PC-3 (cell line): ENCODE measurements at regions not wholly inside any gene's neighbourhood (a gene's known extent, or its start where the extent isn't known, plus 50 kb on each side); places are given as distances from the start of the nearest gene placed in this dataset.

Experiments used
- ATAC-seq: fragments of 200-7000 bp; cut with Tn5 transposase; 2 replicates; pipeline ENCODE4 v1.9.1; 2020; ENCODE audit warnings: mild to moderate bottlenecking, moderate library complexity
- BruUV-seq: library from RNA; stranded (reverse); fragments of 400-500 nt; replicated peaks from 2 replicates; lab custom pipeline; 2021; lab: Mats Ljungman, UMichigan
- CTCF ChIA-PET: fragments of 300-600 bp; sonication (Branson Sonifier 250); formaldehyde crosslinking; loops from one replicate; lab custom pipeline; 2022; ENCODE audit warnings: antibody characterized with exemption; lab: Charles Lee
- POLR2A ChIA-PET: fragments of 300-600 bp; sonication (Branson Sonifier 250); formaldehyde crosslinking; loops from one replicate; lab custom pipeline; 2022; ENCODE audit warnings: antibody characterized with exemption; ENCODE audit not compliant: unreplicated experiment; lab: Charles Lee
- DNase-seq: peaks from one replicate; pipeline ENCODE4 v3.0.0-alpha.2; 2015
- H2AFZ ChIP-seq: fragments of 300-600 bp; sonication (generic); 2 replicates; pipeline ENCODE4 v1.6.0; 2016; ENCODE audit warnings: antibody characterized with exemption, low read length
- H3F3A ChIP-seq: fragments of 300-600 bp; sonication (generic); one replicate; pipeline ENCODE4 v1.6.0; 2017; ENCODE audit warnings: antibody characterized with exemption, low read length, control low read depth, mild to moderate bottlenecking; ENCODE audit not compliant: unreplicated experiment
- H3K27ac ChIP-seq: fragments of 300-600 bp; sonication (generic); 2 replicates; pipeline ENCODE4 v1.5.1; 2016; ENCODE audit warnings: mild to moderate bottlenecking, low read length
- H3K27me3 ChIP-seq: fragments of 300-600 bp; sonication (generic); 2 replicates; pipeline ENCODE4 v1.6.1; 2016; ENCODE audit warnings: low read length, mixed read lengths
- H3K36me3 ChIP-seq: fragments of 300-600 bp; sonication (generic); 2 replicates; pipeline ENCODE4 v1.6.1; 2016; ENCODE audit warnings: low read depth, mixed run types, low read length, mixed read lengths
- H3K4me1 ChIP-seq: fragments of 300-600 bp; sonication (generic); 2 replicates; pipeline ENCODE4 v1.5.1; 2016; ENCODE audit warnings: low read length; ENCODE audit not compliant: insufficient read depth
- H3K4me2 ChIP-seq: fragments of 300-600 bp; sonication (generic); 2 replicates; pipeline ENCODE4 v1.6.0; 2016; ENCODE audit warnings: low read length
- H3K4me3 ChIP-seq: fragments of 300-600 bp; sonication (generic); 2 replicates; pipeline ENCODE4 v1.5.1; 2016; ENCODE audit warnings: mild to moderate bottlenecking, low read length, mixed read lengths
- H3K79me2 ChIP-seq: fragments of 300-600 bp; sonication (generic); 2 replicates; pipeline ENCODE4 v1.6.1; 2017; ENCODE audit warnings: low read length, mixed read lengths
- H3K9ac ChIP-seq: fragments of 300-600 bp; sonication (generic); 2 replicates; pipeline ENCODE4 v1.6.0; 2016; ENCODE audit warnings: mild to moderate bottlenecking, low read length
- H3K9me2 ChIP-seq: fragments of 300-600 bp; sonication (generic); replicated peaks from 2 replicates; pipeline ENCODE4 v1.6.1; 2016; ENCODE audit warnings: mixed run types, low read length, mixed read lengths
- H3K9me3 ChIP-seq: fragments of 300-600 bp; sonication (generic); 2 replicates; pipeline ENCODE4 v1.6.1; 2016; ENCODE audit warnings: low read length, mixed read lengths
- H4K20me1 ChIP-seq: fragments of 300-600 bp; sonication (generic); 2 replicates; pipeline ENCODE4 v1.6.1; 2016; ENCODE audit warnings: low read length, mixed read lengths
- EZH2 ChIP-seq: fragments of 300-600 bp; sonication (generic); IDR thresholded peaks from one replicate; pipeline ENCODE4 v1.6.1; 2017; ENCODE audit warnings: antibody characterized with exemption, mild to moderate bottlenecking, low read length; ENCODE audit not compliant: unreplicated experiment
- EZH2phosphoT487 ChIP-seq: fragments of 300-600 bp; sonication (generic); IDR thresholded peaks from 2 replicates; pipeline ENCODE4 v1.6.1; 2018; ENCODE audit warnings: mild to moderate bottlenecking, antibody characterized with exemption, low read length, borderline replicate concordance
- intact Hi-C: fragments of 100-400 bp; cut with micrococcal nuclease; formaldehyde crosslinking; loops from 2 replicates; pipeline ENCODE4 v1.9.0; 2023
- TF ChIP-seq, protein P1 (sequence below): fragments of 300-600 bp; sonication (generic); conservative IDR thresholded peaks from 2 replicates; pipeline ENCODE4 v1.5.1; 2017; ENCODE audit warnings: antibody characterized with exemption, low read depth, mild to moderate bottlenecking, low read length

GRCh38 chr7:72490301-72490700 is 78.2 kb upstream of the CALN1 start:
- Histone ChIP-seq H3K4me2 (no peak overlapping the region), H3K9me3 (no peaks in the 10 kb centered on the region), H2AFZ (no peak overlapping the region), H3K27me3 (no peaks in the 10 kb centered on the region), H4K20me1 (no peaks in the 10 kb centered on the region), H3K9ac (no peak overlapping the region), H3K4me3 (no peak overlapping the region), H3K9me2 (no peaks in the 10 kb centered on the region), H3K79me2 (no peaks in the 10 kb centered on the region), H3K27ac (no peak overlapping the region), H3F3A (no peaks in the 10 kb centered on the region), H3K4me1 (no peaks in the 10 kb centered on the region), H3K36me3 (no peaks in the 10 kb centered on the region)
- ChIA-PET CTCF (no interaction called here), POLR2A (no interaction called here)
- TF ChIP-seq EZH2, result no peak
- TF ChIP-seq EZH2phosphoT487, result no peak
- TF ChIP-seq, protein P1, sequence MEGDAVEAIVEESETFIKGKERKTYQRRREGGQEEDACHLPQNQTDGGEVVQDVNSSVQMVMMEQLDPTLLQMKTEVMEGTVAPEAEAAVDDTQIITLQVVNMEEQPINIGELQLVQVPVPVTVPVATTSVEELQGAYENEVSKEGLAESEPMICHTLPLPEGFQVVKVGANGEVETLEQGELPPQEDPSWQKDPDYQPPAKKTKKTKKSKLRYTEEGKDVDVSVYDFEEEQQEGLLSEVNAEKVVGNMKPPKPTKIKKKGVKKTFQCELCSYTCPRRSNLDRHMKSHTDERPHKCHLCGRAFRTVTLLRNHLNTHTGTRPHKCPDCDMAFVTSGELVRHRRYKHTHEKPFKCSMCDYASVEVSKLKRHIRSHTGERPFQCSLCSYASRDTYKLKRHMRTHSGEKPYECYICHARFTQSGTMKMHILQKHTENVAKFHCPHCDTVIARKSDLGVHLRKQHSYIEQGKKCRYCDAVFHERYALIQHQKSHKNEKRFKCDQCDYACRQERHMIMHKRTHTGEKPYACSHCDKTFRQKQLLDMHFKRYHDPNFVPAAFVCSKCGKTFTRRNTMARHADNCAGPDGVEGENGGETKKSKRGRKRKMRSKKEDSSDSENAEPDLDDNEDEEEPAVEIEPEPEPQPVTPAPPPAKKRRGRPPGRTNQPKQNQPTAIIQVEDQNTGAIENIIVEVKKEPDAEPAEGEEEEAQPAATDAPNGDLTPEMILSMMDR, result no peak
- intact Hi-C loops, result loop anchor here (5.0 to 10.0 kb wide), 4 partner anchors 144 to 308 kb away; no protein-coding TSS in a partner anchor
- ATAC-seq (no peak), DNase-seq (no peak)
- no TSS peak for BruUV-seq

DNA sequence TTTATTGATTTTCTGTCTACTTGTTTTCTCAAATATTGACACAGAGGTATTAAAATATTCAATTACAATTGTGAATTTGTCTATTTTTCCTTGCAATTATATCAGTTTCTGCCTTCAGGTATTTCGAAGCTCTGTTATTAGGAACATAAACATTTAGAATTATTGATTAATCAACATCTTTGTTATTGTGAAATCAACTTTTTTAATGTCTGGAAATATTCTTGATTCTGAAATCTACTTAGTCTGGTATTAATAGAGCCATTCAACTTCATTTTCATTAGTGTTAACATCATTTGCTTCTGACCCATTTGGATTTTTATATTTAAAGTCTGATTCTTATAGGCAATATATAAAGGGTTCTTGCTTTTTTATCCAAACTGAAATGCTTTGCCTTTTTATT is 69.8 kb upstream of the CALN1 start:
- no peak overlapping the region for H2AFZ ChIP-seq
- H3K4me3 ChIP-seq, result no peak overlapping the region
- ATAC-seq, result no peak
- CTCF ChIA-PET, result no interaction called here
- intact Hi-C loops, result no loop called here
- no peaks in the 10 kb centered on the region for H3K79me2 ChIP-seq
- no peak overlapping the region for H3K4me2 ChIP-seq
- POLR2A ChIA-PET, result no interaction called here
- H4K20me1 ChIP-seq, result no peaks in the 10 kb centered on the region
- TF ChIP-seq EZH2, result no peak
- TF ChIP-seq, protein P1, result no peak
- TF ChIP-seq EZH2phosphoT487, result no peak
- no peaks in the 10 kb centered on the region for H3K9me3 ChIP-seq
- no peak overlapping the region for H3K9ac ChIP-seq
- no peaks in the 10 kb centered on the region for H3F3A ChIP-seq
- no peaks in the 10 kb centered on the region for H3K4me1 ChIP-seq
- H3K36me3 ChIP-seq, result no peaks in the 10 kb centered on the region
- BruUV-seq, result no TSS peak
- H3K27me3 ChIP-seq, result peaks cover 24% of the 10 kb centered on the region
- H3K27ac ChIP-seq, result no peak overlapping the region
- DNase-seq, result no peak
- H3K9me2 ChIP-seq, result no peaks in the 10 kb centered on the region

- no TSS peak for BruUV-seq
- H3K9me2 ChIP-seq, result no peaks in the 10 kb centered on the region
- ATAC-seq (no peak), DNase-seq (no peak)
- no peak overlapping the region for H3K27ac ChIP-seq
- H3K9me3 ChIP-seq, result no peaks in the 10 kb centered on the region
- no peaks in the 10 kb centered on the region for H3K36me3 ChIP-seq
- H4K20me1 ChIP-seq, result no peaks in the 10 kb centered on the region
- H2AFZ ChIP-seq, result no peak overlapping the region
- H3K9ac ChIP-seq, result no peak overlapping the region
- no peaks in the 10 kb centered on the region for H3K79me2 ChIP-seq
- CTCF ChIA-PET, result no interaction called here
- TF ChIP-seq EZH2, result no peak
- TF ChIP-seq EZH2phosphoT487, result no peak
- TF ChIP-seq, protein P1, result no peak; the same call in 1 of the 2 replicates
- intact Hi-C loops, result no loop called here
- POLR2A ChIA-PET, result no interaction called here
- H3K4me1 ChIP-seq, result no peaks in the 10 kb centered on the region
- H3K27me3 ChIP-seq, result peaks cover 18% of the 10 kb centered on the region
- no peaks in the 10 kb centered on the region for H3F3A ChIP-seq
- no peak overlapping the region for H3K4me2 ChIP-seq
- no peak overlapping the region for H3K4me3 ChIP-seq
These were observed 64.6 kb upstream of the CALN1 start for GRCh38 chr7:72476608-72477305.
